Stimulated activated naive B cell treated with anti-CD40 and anti-IgM and Interleukin-4, amounts not matched to agents 10 μg/mL and 1 μg/mL and 100 μg/mL, for 72 hours (primary cell): ENCODE measurements at regions not wholly inside any gene's neighbourhood (a gene's known extent, or its start where the extent isn't known, plus 50 kb on each side); places are given as distances from the start of the nearest gene placed in this dataset.
"Not testable (repeated sequence)": the region's sequence is repeated elsewhere in the genome, so short reads cannot be mapped to it uniquely, and the experiment has no call there.

ENCODE experiments used
- ATAC-seq, 2 donors: fragments of 150-1000 bp; cut with Tn5 transposase; replicated peaks; 2 replicates each; pipeline ENCODE4 v1.10.0; 2021; ENCODE audit warnings: moderate library complexity in 1 of 2
- DNase-seq: peaks from one replicate; pipeline ENCODE4 v3.0.0; 2021
- H3K27ac Mint-ChIP-seq: one replicate; pipeline ENCODE4 v1.8.0; 2022; ENCODE audit warnings: mild to moderate bottlenecking, mixed read lengths
- H3K27me3 Mint-ChIP-seq, 2 donors: one replicate each; pipeline ENCODE4 v1.8.0; 2022; ENCODE audit warnings: mixed read lengths in 2 of 2
- H3K36me3 Mint-ChIP-seq, 2 donors: one replicate each; pipeline ENCODE4 v1.8.0; 2022; ENCODE audit warnings: mixed read lengths in 2 of 2, mild to moderate bottlenecking in 1 of 2
- H3K4me1 Mint-ChIP-seq, 2 donors: one replicate each; pipeline ENCODE4 v1.8.0; 2022; ENCODE audit warnings: mixed read lengths in 2 of 2, mild to moderate bottlenecking in 1 of 2
- H3K4me3 Mint-ChIP-seq, 2 donors: one replicate each; pipeline ENCODE4 v1.8.0; 2022; ENCODE audit warnings: mild to moderate bottlenecking in 2 of 2, mixed read lengths in 2 of 2, moderate library complexity in 1 of 2
- H3K9me3 Mint-ChIP-seq, 2 donors: one replicate each; pipeline ENCODE4 v1.8.0; 2022; ENCODE audit warnings: mixed read lengths in 2 of 2, mild to moderate bottlenecking in 1 of 2

- Mint-ChIP-seq H3K4me3 (no peak overlapping the region), H3K27ac (no peak overlapping the region), H3K4me1 (no peaks in the 10 kb centered on the region), H3K36me3 (no peaks in the 10 kb centered on the region), H3K9me3 (peaks cover 2 to 9% of the 10 kb centered on the region in 2 donors), H3K27me3 (peaks cover 0 to 9% of the 10 kb centered on the region in 2 donors)
- no peak for ATAC-seq
- DNase-seq = no peak
Measured at GRCh38 chr7:37557571-37558209, 109.0 kb upstream of the ELMO1 start.

- no peaks in the 10 kb centered on the region for H3K4me1 Mint-ChIP-seq
- H3K36me3 Mint-ChIP-seq = no peaks in the 10 kb centered on the region
- DNase-seq (no peak), ATAC-seq (no peak)
- no peak overlapping the region for H3K4me3 Mint-ChIP-seq
- peaks cover 2 to 9% of the 10 kb centered on the region in 2 donors for H3K9me3 Mint-ChIP-seq
- H3K27me3 Mint-ChIP-seq = peaks cover 0 to 12% of the 10 kb centered on the region in 2 donors
- H3K27ac Mint-ChIP-seq = no peak overlapping the region
Measured at GRCh38 chr7:37558320-37559096, 109.8 kb upstream of the ELMO1 start.

GRCh38 chr7:37570145-37570544 lies 113.4 kb upstream of the GPR141 start:
- Mint-ChIP-seq H3K4me1 (peaks cover 0 to 5% of the 10 kb centered on the region in 2 donors), H3K4me3 (no peak overlapping the region), H3K27me3 (peaks cover 23 to 29% of the 10 kb centered on the region in 2 donors), H3K27ac (no peak overlapping the region), H3K36me3 (peaks cover 0 to 2% of the 10 kb centered on the region in 2 donors), H3K9me3 (peaks cover 6% of the 10 kb centered on the region in 2 donors)
- ATAC-seq = no peak
- no peak for DNase-seq

- Mint-ChIP-seq H3K36me3 (peaks cover 0 to 2% of the 10 kb centered on the region in 2 donors), H3K4me3 (no peak overlapping the region), H3K27ac (no peak overlapping the region), H3K4me1 (peaks cover 0 to 5% of the 10 kb centered on the region in 2 donors), H3K9me3 (peaks cover 0 to 2% of the 10 kb centered on the region in 2 donors), H3K27me3 (peaks cover 15 to 24% of the 10 kb centered on the region in 2 donors)
- peak in 1 of 2 donors; percentile 46 for ATAC-seq
- DNase-seq = no peak
Measured at GRCh38 chr7:37571806-37572205, 111.8 kb upstream of the GPR141 start.

- ATAC-seq = no peak
- H3K4me3 Mint-ChIP-seq = no peak overlapping the region
- no peaks in the 10 kb centered on the region for H3K4me1 Mint-ChIP-seq
- DNase-seq = no peak
- H3K27me3 Mint-ChIP-seq = peaks cover 0 to 12% of the 10 kb centered on the region in 2 donors
- H3K9me3 Mint-ChIP-seq = no peaks in the 10 kb centered on the region
- H3K36me3 Mint-ChIP-seq = no peaks in the 10 kb centered on the region
- no peak overlapping the region for H3K27ac Mint-ChIP-seq
Measured at GRCh38 chr7:37577412-37577811, 106.2 kb upstream of the GPR141 start.

GRCh38 chr7:37577901-37578300 lies 105.7 kb upstream of the GPR141 start:
- Mint-ChIP-seq H3K4me1 (no peaks in the 10 kb centered on the region), H3K36me3 (no peaks in the 10 kb centered on the region), H3K27me3 (peaks cover 0 to 12% of the 10 kb centered on the region in 2 donors), H3K9me3 (no peaks in the 10 kb centered on the region), H3K4me3 (no peak overlapping the region), H3K27ac (no peak overlapping the region)
- ATAC-seq (no peak), DNase-seq (no peak)

- peaks cover 0 to 12% of the 10 kb centered on the region in 2 donors for H3K27me3 Mint-ChIP-seq
- H3K36me3 Mint-ChIP-seq = no peaks in the 10 kb centered on the region
- DNase-seq (no peak), ATAC-seq (no peak)
- no peak overlapping the region for H3K27ac Mint-ChIP-seq
- no peak overlapping the region for H3K4me3 Mint-ChIP-seq
- H3K9me3 Mint-ChIP-seq = no peaks in the 10 kb centered on the region
- no peaks in the 10 kb centered on the region for H3K4me1 Mint-ChIP-seq
Measured at GRCh38 chr7:37578350-37578749, 105.2 kb upstream of the GPR141 start.

GRCh38 chr7:37580376-37580775 lies 103.2 kb upstream of the GPR141 start:
- no peak overlapping the region for H3K4me3 Mint-ChIP-seq
- no peaks in the 10 kb centered on the region for H3K36me3 Mint-ChIP-seq
- H3K27me3 Mint-ChIP-seq = peaks cover 0 to 14% of the 10 kb centered on the region in 2 donors
- H3K4me1 Mint-ChIP-seq = no peaks in the 10 kb centered on the region
- ATAC-seq (no peak), DNase-seq (no peak)
- no peaks in the 10 kb centered on the region for H3K9me3 Mint-ChIP-seq
- H3K27ac Mint-ChIP-seq = no peak overlapping the region

- H3K9me3 Mint-ChIP-seq, H3K4me3 Mint-ChIP-seq, H3K36me3 Mint-ChIP-seq, DNase-seq, H3K27ac Mint-ChIP-seq, H3K4me1 Mint-ChIP-seq, ATAC-seq: not testable (repeated sequence)
- H3K27me3 Mint-ChIP-seq = peaks cover 0 to 27% of the 10 kb centered on the region in 2 donors
Measured at GRCh38 chr7:37584651-37585463, 98.7 kb upstream of the GPR141 start.

GRCh38 chr7:37590824-37591223 lies 92.7 kb upstream of the GPR141 start:
- Mint-ChIP-seq H3K9me3 (peaks cover 2 to 6% of the 10 kb centered on the region in 2 donors), H3K4me3 (no peak overlapping the region), H3K4me1 (no peaks in the 10 kb centered on the region), H3K36me3 (peaks cover 0 to 2% of the 10 kb centered on the region in 2 donors), H3K27me3 (peaks cover 14 to 23% of the 10 kb centered on the region in 2 donors), H3K27ac (no peak overlapping the region)
- ATAC-seq (no peak), DNase-seq (no peak)

GRCh38 chr7:37592366-37592765 lies 91.2 kb upstream of the GPR141 start:
- DNase-seq (no peak), ATAC-seq (no peak)
- Mint-ChIP-seq H3K4me3 (no peak overlapping the region), H3K27ac (no peak overlapping the region), H3K4me1 (no peaks in the 10 kb centered on the region), H3K27me3 (peaks cover 14 to 23% of the 10 kb centered on the region in 2 donors), H3K9me3 (peaks cover 5 to 6% of the 10 kb centered on the region in 2 donors), H3K36me3 (peaks cover 0 to 2% of the 10 kb centered on the region in 2 donors)

- no peaks in the 10 kb centered on the region for H3K4me1 Mint-ChIP-seq
- H3K9me3 Mint-ChIP-seq = peaks cover 5 to 6% of the 10 kb centered on the region in 2 donors
Measured at GRCh38 chr7:37594602-37595001, 89.0 kb upstream of the GPR141 start.

GRCh38 chr7:37598824-37599223 lies 84.7 kb upstream of the GPR141 start:
- H3K9me3 Mint-ChIP-seq = peaks cover 5% of the 10 kb centered on the region in 2 donors
- H3K4me3 Mint-ChIP-seq = no peak overlapping the region
- H3K27ac Mint-ChIP-seq = no peak overlapping the region
- peaks cover 0 to under 1% of the 10 kb centered on the region in 2 donors for H3K36me3 Mint-ChIP-seq
- peaks cover 0 to 2% of the 10 kb centered on the region in 2 donors for H3K27me3 Mint-ChIP-seq
- ATAC-seq (no peak), DNase-seq (no peak)
- no peaks in the 10 kb centered on the region for H3K4me1 Mint-ChIP-seq

More at GRCh38 chr7:37594602-37595001, 89.0 kb upstream of the GPR141 start:
- DNase-seq (no peak), ATAC-seq (no peak)
- H3K36me3 Mint-ChIP-seq = peaks cover 0 to 2% of the 10 kb centered on the region in 2 donors
- peaks cover 4 to 14% of the 10 kb centered on the region in 2 donors for H3K27me3 Mint-ChIP-seq
- no peak overlapping the region for H3K4me3 Mint-ChIP-seq
- H3K27ac Mint-ChIP-seq = no peak overlapping the region

- no peak for ATAC-seq
- Mint-ChIP-seq H3K27ac (no peak overlapping the region), H3K27me3 (no peaks in the 10 kb centered on the region), H3K36me3 (no peaks in the 10 kb centered on the region), H3K4me3 (no peak overlapping the region), H3K9me3 (no peaks in the 10 kb centered on the region), H3K4me1 (no peaks in the 10 kb centered on the region)
- no peak for DNase-seq
Measured at GRCh38 chr7:37601321-37601720, 82.2 kb upstream of the GPR141 start.
